Panc1 (cell line): ENCODE measurements at regions not wholly inside any gene's neighbourhood (a gene's known extent, or its start where the extent isn't known, plus 50 kb on each side); places are given as distances from the start of the nearest gene placed in this dataset.

Experiments used
- ATAC-seq: fragments of 200-7000 bp; cut with Tn5 transposase; 2 replicates; pipeline ENCODE4 v1.9.1; 2020; ENCODE audit warnings: mild to moderate bottlenecking, moderate library complexity
- BruUV-seq: library from RNA; stranded (reverse); fragments of 400-500 nt; replicated peaks from 2 replicates; lab custom pipeline; 2021; lab: Mats Ljungman, UMichigan
- CTCF ChIA-PET: fragments of 300-600 bp; sonication (Branson Sonifier 250); formaldehyde crosslinking; loops from one replicate; lab custom pipeline; 2022; ENCODE audit warnings: antibody characterized with exemption; lab: Charles Lee
- POLR2A ChIA-PET: fragments of 300-600 bp; sonication (Branson Sonifier 250); formaldehyde crosslinking; loops from one replicate; lab custom pipeline; 2022; ENCODE audit warnings: antibody characterized with exemption; lab: Charles Lee
- DNase-seq: peaks from one replicate; pipeline ENCODE4 v3.0.0-alpha.2; 2010; ENCODE audit warnings: low read depth, low spot score
- H3K27ac ChIP-seq: 2 replicates; pipeline ENCODE4 v1.5.1; 2011; ENCODE audit warnings: mild to moderate bottlenecking, low read length, inconsistent platforms
- H3K27me3 ChIP-seq: fragments of 200-500 bp; sonication (Bioruptor generic); 2 replicates; pipeline ENCODE4 v1.6.0; 2014; ENCODE audit warnings: low read length, inconsistent platforms; ENCODE audit not compliant: control insufficient read depth, insufficient read depth
- H3K36me3 ChIP-seq: fragments of 200-500 bp; sonication (Bioruptor generic); 2 replicates; pipeline ENCODE4 v1.5.1; 2014; ENCODE audit warnings: inconsistent platforms, mild to moderate bottlenecking, low read length, moderate library complexity; ENCODE audit not compliant: control insufficient read depth, insufficient read depth
- H3K4me1 ChIP-seq: 2 replicates; pipeline ENCODE4 v1.5.1; 2011; ENCODE audit warnings: inconsistent platforms, mild to moderate bottlenecking, low read length, moderate library complexity; ENCODE audit not compliant: control insufficient read depth, insufficient read depth
- H3K4me3 ChIP-seq, 2 experiments: 2 replicates each; pipeline ENCODE4 v1.5.1; 2011 to 2012; ENCODE audit warnings: low read depth in 2 of 2, low read length in 2 of 2, mild to moderate bottlenecking in 2 of 2, inconsistent platforms in 1 of 2, moderate library complexity in 1 of 2
- H3K9me3 ChIP-seq: fragments of 200-500 bp; sonication (Bioruptor generic); 2 replicates; pipeline ENCODE4 v1.5.1; 2014; ENCODE audit warnings: low read depth, mild to moderate bottlenecking, inconsistent platforms, low read length, moderate library complexity; ENCODE audit not compliant: control insufficient read depth, insufficient read depth
- POLR2AphosphoS5 ChIP-seq: IDR thresholded peaks from 2 replicates; pipeline ENCODE4 v1.6.1; 2012; ENCODE audit warnings: mild to moderate bottlenecking, low read depth, low read length, moderate library complexity
- REST ChIP-seq, 2 experiments: IDR thresholded peaks; 2 replicates each; pipeline ENCODE4 v1.6.1; 2011 to 2012; ENCODE audit warnings: low read depth in 2 of 2, control low read depth in 1 of 2, low read length in 1 of 2, mild to moderate bottlenecking in 1 of 2, moderate library complexity in 1 of 2; ENCODE audit not compliant: insufficient read depth in 1 of 2
- SIN3A ChIP-seq: IDR thresholded peaks from 2 replicates; pipeline ENCODE4 v1.6.1; 2012; ENCODE audit warnings: low read depth, mild to moderate bottlenecking, low read length, moderate library complexity, borderline replicate concordance; ENCODE audit not compliant: insufficient read depth
- TCF7L2 ChIP-seq: IDR thresholded peaks from 2 replicates; pipeline ENCODE4 v1.6.1; 2011; ENCODE audit warnings: mild to moderate bottlenecking, low read depth, low read length, inconsistent platforms
- in situ Hi-C: cut with HindIII; loops from 2 replicates; pipeline ENCODE4 v1.10.0; 2016; ENCODE audit warnings: low sequenced_read_pairs, low pct_unique_long_range_greater_than_20kb
- intact Hi-C: fragments of 100-400 bp; cut with micrococcal nuclease; formaldehyde crosslinking; loops from one replicate; pipeline ENCODE4 v1.10.0; 2022; ENCODE audit not compliant: unreplicated experiment
- TF ChIP-seq, protein P1 (sequence below): fragments of 450-650 bp; IDR thresholded peaks from 2 replicates; pipeline ENCODE4 v1.5.1; 2017; ENCODE audit warnings: mild to moderate bottlenecking

GRCh38 chr5:56457887-56458812 is 225.0 kb upstream of the ANKRD55 start:
- Histone ChIP-seq H3K36me3 (no peaks in the 10 kb centered on the region), H3K4me3 (no peak overlapping the region), H3K27me3 (no peaks in the 10 kb centered on the region), H3K4me1 (peaks cover 8% of the 10 kb centered on the region; the same call in 1 of the 2 replicates), H3K9me3 (no peaks in the 10 kb centered on the region), H3K27ac (no peak overlapping the region)
- ATAC-seq (no peak), DNase-seq (no peak)
- CTCF ChIA-PET = no interaction called here
- no TSS peak for BruUV-seq
- POLR2A ChIA-PET = no interaction called here
- in situ Hi-C loops = no loop called here
- intact Hi-C loops = no loop called here
- no peak for TF ChIP-seq POLR2AphosphoS5
- TF ChIP-seq, protein P1, sequence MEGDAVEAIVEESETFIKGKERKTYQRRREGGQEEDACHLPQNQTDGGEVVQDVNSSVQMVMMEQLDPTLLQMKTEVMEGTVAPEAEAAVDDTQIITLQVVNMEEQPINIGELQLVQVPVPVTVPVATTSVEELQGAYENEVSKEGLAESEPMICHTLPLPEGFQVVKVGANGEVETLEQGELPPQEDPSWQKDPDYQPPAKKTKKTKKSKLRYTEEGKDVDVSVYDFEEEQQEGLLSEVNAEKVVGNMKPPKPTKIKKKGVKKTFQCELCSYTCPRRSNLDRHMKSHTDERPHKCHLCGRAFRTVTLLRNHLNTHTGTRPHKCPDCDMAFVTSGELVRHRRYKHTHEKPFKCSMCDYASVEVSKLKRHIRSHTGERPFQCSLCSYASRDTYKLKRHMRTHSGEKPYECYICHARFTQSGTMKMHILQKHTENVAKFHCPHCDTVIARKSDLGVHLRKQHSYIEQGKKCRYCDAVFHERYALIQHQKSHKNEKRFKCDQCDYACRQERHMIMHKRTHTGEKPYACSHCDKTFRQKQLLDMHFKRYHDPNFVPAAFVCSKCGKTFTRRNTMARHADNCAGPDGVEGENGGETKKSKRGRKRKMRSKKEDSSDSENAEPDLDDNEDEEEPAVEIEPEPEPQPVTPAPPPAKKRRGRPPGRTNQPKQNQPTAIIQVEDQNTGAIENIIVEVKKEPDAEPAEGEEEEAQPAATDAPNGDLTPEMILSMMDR = no peak
- no peak for TF ChIP-seq TCF7L2
- no peak for TF ChIP-seq SIN3A
- no peak for TF ChIP-seq REST (IDR thresholded peaks at IDR 0.05; ENCODE audit: insufficient read depth in 1 of 2, low read depth in 2 of 2, low read length in 1 of 2)

GRCh38 chr5:56456002-56456401 is 222.9 kb upstream of the ANKRD55 start:
- Histone ChIP-seq H3K4me1 (peaks cover 8% of the 10 kb centered on the region; the same call in 1 of the 2 replicates), H3K9me3 (no peaks in the 10 kb centered on the region), H3K36me3 (no peaks in the 10 kb centered on the region), H3K27ac (no peak overlapping the region), H3K27me3 (no peaks in the 10 kb centered on the region; the same call in 1 of the 2 replicates), H3K4me3 (no peak overlapping the region)
- in situ Hi-C loops (no loop called here), intact Hi-C loops (no loop called here)
- no TSS peak for BruUV-seq
- TF ChIP-seq REST (IDR thresholded peaks at IDR 0.05; ENCODE audit: insufficient read depth in 1 of 2, low read depth in 2 of 2, low read length in 1 of 2) = no peak
- no peak for TF ChIP-seq POLR2AphosphoS5
- TF ChIP-seq, protein P1 = no peak
- DNase-seq (no peak), ATAC-seq (no peak)
- POLR2A ChIA-PET = no interaction called here
- CTCF ChIA-PET = no interaction called here
